ENCODE measurements at regions not wholly inside any gene's neighbourhood (a gene's known extent, or its start where the extent isn't known, plus 50 kb on each side); places are given as distances from the start of the nearest gene placed in this dataset.
"Not testable (repeated sequence)": the region's sequence is repeated elsewhere in the genome, so short reads cannot be mapped to it uniquely, and the experiment has no call there.

DNA sequence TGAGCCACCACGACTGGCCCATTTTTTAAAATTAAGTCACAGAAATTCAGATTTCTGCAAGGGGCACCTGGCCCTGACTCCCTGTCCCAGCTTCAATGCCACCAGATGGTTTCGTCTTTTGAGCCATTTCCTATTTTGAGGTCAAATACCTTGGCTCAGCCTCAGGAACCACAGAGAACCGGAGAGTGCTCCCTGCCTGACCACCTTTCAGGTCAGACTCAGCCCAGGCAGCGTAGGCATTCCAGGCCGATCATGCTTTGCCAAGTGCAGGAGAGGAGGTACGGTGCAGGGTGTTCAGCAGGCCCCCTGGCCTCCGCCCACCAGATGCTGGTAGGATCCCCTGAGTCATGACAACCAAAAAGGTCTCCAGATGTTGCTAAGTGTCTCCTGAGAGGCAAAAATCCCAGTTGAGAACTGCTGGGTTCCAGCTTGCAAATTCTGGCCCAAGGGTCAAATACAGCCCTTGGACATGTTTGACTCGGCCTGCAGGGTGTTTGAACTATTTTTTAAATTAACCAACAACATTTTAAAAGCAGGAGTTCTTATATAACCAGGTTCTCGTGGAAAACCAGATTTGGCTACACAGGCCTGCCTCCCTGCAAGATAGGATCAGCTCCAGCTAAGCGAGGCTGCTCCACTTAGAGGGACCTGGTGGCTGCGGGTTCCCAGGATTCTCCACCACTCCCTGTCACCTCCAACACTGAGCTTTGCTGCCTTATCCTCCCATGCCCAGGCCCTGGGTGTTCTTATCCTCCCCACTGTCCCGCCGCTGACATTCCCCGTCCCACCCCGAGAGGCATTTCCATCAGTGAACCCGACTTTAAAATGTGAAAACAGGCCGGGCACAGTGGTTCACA is 61.9 kb upstream of the TARDBP start:
- DNase-seq, result no peak
- Mint-ChIP-seq H3K27ac (peak overlapping the region in 1 of 2 donors; percentile 68), H3K27me3 (peaks cover 24% of the 10 kb centered on the region), H3K9me3 (no peaks in the 10 kb centered on the region), H3K4me3 (no peak overlapping the region), H3K4me1 (no peaks in the 10 kb centered on the region)
- no peak for ATAC-seq

DNA sequence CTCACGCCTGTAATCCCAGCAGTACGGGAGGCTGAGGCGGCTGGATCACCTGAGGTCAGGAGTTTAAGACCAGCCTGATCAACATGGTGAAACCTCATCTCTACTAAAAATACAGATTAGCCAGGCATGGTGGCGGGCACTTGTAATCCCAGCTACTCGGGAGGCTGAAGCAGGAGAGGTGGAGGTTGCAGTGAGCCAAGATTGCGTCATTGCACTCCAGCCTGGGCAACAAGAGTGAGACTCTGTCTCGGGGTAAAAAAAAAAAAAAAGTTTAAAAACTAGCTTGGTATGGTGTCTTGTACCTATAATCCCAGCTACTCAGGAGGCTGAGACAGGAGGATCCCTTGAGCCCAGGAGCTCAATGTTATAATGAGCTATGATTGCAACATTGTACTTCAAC is 61.2 kb upstream of the TARDBP start:
- ATAC-seq, H3K27ac Mint-ChIP-seq, DNase-seq, H3K9me3 Mint-ChIP-seq, H3K4me1 Mint-ChIP-seq, H3K4me3 Mint-ChIP-seq: not testable (repeated sequence)
- H3K27me3 Mint-ChIP-seq, result peaks cover 18% of the 10 kb centered on the region

DNA sequence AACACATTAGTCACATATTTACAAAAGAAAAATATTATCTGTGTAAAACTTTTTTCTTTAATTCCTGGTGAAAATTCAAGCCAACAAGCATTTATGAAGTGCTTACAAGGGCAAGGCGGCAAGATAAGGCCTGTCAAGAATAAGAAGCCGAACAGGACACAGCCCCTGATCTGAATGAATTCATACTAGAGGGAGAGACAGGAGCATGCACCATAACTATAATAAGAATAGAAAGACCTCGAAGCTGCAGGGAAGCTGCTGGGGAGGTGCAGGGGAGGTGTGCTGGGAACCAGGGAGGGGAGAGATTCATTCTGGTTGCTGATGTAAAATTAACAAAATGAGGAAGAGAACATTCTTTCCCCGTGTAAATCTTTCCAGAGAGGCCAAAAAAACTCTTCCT is 60.5 kb upstream of the TARDBP start:
- DNase-seq (no peak), ATAC-seq (no peak)
- Mint-ChIP-seq H3K9me3 (no peaks in the 10 kb centered on the region), H3K4me3 (no peak overlapping the region), H3K27me3 (peaks cover 18% of the 10 kb centered on the region), H3K27ac (no peak overlapping the region), H3K4me1 (no peaks in the 10 kb centered on the region)

DNA sequence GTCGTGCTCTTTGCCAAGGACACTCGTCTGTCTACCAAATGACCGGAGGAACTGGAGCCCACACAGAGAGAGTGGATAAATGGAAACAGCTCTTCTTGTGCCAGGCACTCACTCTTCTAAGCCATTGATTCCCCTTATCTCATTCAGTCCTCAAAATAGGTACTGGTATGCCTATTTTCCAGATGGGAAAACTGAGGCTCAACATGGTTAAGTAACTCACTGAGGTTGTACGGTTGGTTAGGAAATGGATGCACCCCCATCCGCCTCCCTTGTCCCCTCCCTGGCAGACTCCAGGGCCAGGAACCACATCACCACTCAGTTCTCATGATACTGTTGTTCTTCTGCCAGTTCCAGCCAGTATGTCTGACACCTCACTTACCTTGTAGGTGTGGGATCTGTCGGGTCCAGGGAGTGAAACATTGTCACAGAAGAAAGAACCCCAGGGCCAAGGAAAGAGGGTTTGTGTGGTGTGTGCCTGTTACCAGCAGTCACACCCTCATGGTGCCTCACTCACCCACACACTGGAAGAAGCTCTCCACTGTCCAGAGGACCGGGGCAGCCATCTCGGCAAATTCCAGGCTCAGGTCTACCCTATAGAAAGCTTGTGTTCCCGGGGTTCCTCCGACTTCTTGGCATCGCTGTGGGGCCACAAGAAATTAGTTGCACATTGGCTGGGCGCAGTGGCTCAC is 58.8 kb upstream of the TARDBP start:
- Mint-ChIP-seq H3K9me3 (no peaks in the 10 kb centered on the region), H3K4me1 (no peaks in the 10 kb centered on the region), H3K27me3 (peaks cover 12% of the 10 kb centered on the region), H3K27ac (no peak overlapping the region), H3K4me3 (no peak overlapping the region)
- DNase-seq, result no peak
- no peak for ATAC-seq

- Mint-ChIP-seq H3K4me1 (peaks cover 9% of the 10 kb centered on the region), H3K4me3 (no peak overlapping the region), H3K27me3 (peaks cover 23% of the 10 kb centered on the region), H3K9me3 (no peaks in the 10 kb centered on the region), H3K27ac (no peak overlapping the region)
- ATAC-seq (no peak), DNase-seq (no peak)
Observed at GRCh38 chr1:10957133-10957532, 55.3 kb upstream of the TARDBP start.

DNA sequence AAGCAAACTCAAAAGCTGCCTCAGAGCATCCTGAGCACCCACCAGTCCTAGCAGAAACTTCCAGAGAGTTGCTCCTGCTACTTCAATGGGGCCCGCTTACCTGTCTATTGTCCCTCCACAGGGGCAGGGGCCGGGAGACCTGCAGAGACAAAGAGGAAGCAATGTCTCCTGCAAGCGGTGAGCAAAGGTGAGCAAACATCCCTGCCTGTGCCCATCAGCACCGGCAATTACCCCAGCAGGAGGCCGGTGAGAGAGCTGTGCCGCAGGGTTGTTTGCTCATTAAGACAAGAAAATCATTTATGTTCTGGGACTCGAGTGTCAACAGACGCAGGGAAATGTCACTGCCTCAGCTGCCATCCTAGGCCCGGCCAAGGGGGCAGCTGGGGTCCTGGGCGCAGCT is 53.8 kb upstream of the TARDBP start:
- ATAC-seq, result no peak
- no peak for DNase-seq
- H3K9me3 Mint-ChIP-seq, result no peaks in the 10 kb centered on the region
- H3K27ac Mint-ChIP-seq, result peak overlapping the region in 1 of 2 donors; percentile 72
- peaks cover 28% of the 10 kb centered on the region for H3K27me3 Mint-ChIP-seq
- H3K4me1 Mint-ChIP-seq, result peaks cover 9% of the 10 kb centered on the region
- H3K4me3 Mint-ChIP-seq, result no peak overlapping the region

- H3K9me3 Mint-ChIP-seq, result no peaks in the 10 kb centered on the region
- peak; percentile 79 to 81 for DNase-seq
- no peak overlapping the region for H3K4me3 Mint-ChIP-seq
- no peak overlapping the region for H3K27ac Mint-ChIP-seq
- peaks cover 22% of the 10 kb centered on the region for H3K4me1 Mint-ChIP-seq
- peaks cover 35% of the 10 kb centered on the region for H3K27me3 Mint-ChIP-seq
- peak; percentile 52 for ATAC-seq
Observed at GRCh38 chr1:10960411-10961299, 51.8 kb upstream of the TARDBP start.

DNA sequence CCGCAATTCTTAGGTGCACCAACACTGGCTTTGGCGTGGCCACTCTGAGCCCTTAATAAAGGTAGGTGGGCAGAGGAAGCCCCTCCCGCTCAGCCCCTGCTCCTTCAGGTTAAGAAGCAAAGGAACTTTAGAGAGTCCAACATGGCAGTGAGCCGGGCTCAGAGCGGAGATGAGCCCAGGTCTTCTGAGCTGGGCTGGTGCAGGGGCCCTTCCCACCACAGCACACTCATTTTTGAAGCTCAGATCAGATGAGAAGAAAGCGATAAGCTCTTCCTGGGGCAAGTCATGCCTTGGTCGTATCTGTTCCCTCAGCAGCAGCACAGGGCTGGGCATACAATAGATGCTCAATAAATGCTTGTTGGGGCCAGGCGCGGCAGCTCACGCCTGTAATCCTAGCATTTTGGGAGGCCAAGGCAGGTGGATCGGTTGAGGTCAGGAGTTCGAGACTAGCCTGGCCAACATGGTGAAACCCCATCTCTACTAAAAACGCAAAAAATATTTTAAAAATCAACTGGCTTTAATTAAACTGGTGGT is 51.1 kb upstream of the TARDBP start:
- no peaks in the 10 kb centered on the region for H3K9me3 Mint-ChIP-seq
- H3K27me3 Mint-ChIP-seq, result peaks cover 35% of the 10 kb centered on the region
- H3K4me3 Mint-ChIP-seq, result no peak overlapping the region
- H3K27ac Mint-ChIP-seq, result no peak overlapping the region
- DNase-seq (no peak), ATAC-seq (no peak)
- H3K4me1 Mint-ChIP-seq, result peaks cover 29% of the 10 kb centered on the region

GRCh38 chr1:10962483-10962882 is 50.0 kb upstream of the TARDBP start:
- no peak overlapping the region for H3K27ac Mint-ChIP-seq
- no peak overlapping the region for H3K4me3 Mint-ChIP-seq
- ATAC-seq, result no peak
- H3K27me3 Mint-ChIP-seq, result peaks cover 42% of the 10 kb centered on the region
- no peaks in the 10 kb centered on the region for H3K9me3 Mint-ChIP-seq
- peaks cover 39% of the 10 kb centered on the region for H3K4me1 Mint-ChIP-seq
- DNase-seq, result no peak

Measured in stimulated activated naive CD8-positive, alpha-beta T cell treated with anti-CD3 and anti-CD28 coated beads, Interleukin-15, amount 100 ng/mL, for 72 hours (primary cell).